GM23338 (cell line): ENCODE measurements at regions not wholly inside any gene's neighbourhood (a gene's known extent, or its start where the extent isn't known, plus 50 kb on each side); places are given as distances from the start of the nearest gene placed in this dataset.

ENCODE experiments used
- ATAC-seq: fragments of 200-7000 bp; cut with Tn5 transposase; 3 replicates; pipeline ENCODE4 v1.9.1; 2020
- DNase-seq: peaks from one replicate; pipeline ENCODE4 v3.0.0-alpha.2; 2015; ENCODE audit warnings: low spot score
- H2AFZ ChIP-seq: fragments of 200-600 bp; sonication (generic); 2 replicates; pipeline ENCODE4 v1.8.0; 2016; ENCODE audit warnings: antibody characterized with exemption, mild to moderate bottlenecking, moderate library complexity
- H3F3A ChIP-seq: fragments of 200-600 bp; sonication (generic); replicated peaks from 2 replicates; pipeline ENCODE4 v1.8.0; 2017; ENCODE audit warnings: antibody characterized with exemption, mixed run types, low read depth
- H3K27ac ChIP-seq: fragments of 200-600 bp; sonication (generic); 2 replicates; pipeline ENCODE4 v1.6.1; 2016; ENCODE audit warnings: low read depth
- H3K27me3 ChIP-seq: fragments of 200-600 bp; sonication (generic); 2 replicates; pipeline ENCODE4 v1.8.0; 2016; ENCODE audit warnings: mild to moderate bottlenecking, mixed run types, moderate library complexity; ENCODE audit not compliant: insufficient read depth
- H3K36me3 ChIP-seq: fragments of 200-600 bp; sonication (generic); 2 replicates; pipeline ENCODE4 v1.8.0; 2016; ENCODE audit warnings: mild to moderate bottlenecking; ENCODE audit not compliant: insufficient read depth
- H3K4me1 ChIP-seq: fragments of 200-600 bp; sonication (generic); 2 replicates; pipeline ENCODE4 v1.8.0; 2016; ENCODE audit warnings: mild to moderate bottlenecking, moderate library complexity; ENCODE audit not compliant: insufficient read depth
- H3K4me2 ChIP-seq: fragments of 200-600 bp; sonication (generic); 2 replicates; pipeline ENCODE4 v1.7.1; 2017; ENCODE audit warnings: mixed run types
- H3K4me3 ChIP-seq: fragments of 200-600 bp; sonication (generic); 2 replicates; pipeline ENCODE4 v1.6.1; 2016; ENCODE audit warnings: mixed run types
- H3K79me2 ChIP-seq: fragments of 200-600 bp; sonication (generic); replicated peaks from 2 replicates; pipeline ENCODE4 v1.8.0; 2017; ENCODE audit warnings: mild to moderate bottlenecking; ENCODE audit not compliant: insufficient read depth
- H3K9me2 ChIP-seq: fragments of 200-600 bp; sonication (generic); 2 replicates; pipeline ENCODE4 v1.8.0; 2017; ENCODE audit not compliant: insufficient read depth
- H4K20me1 ChIP-seq: fragments of 200-600 bp; sonication (generic); replicated peaks from 2 replicates; pipeline ENCODE4 v1.8.0; 2017; ENCODE audit warnings: mild to moderate bottlenecking; ENCODE audit not compliant: insufficient read depth
- H3K27ac Mint-ChIP-seq: 2 replicates; pipeline ENCODE4 v1.8.0; 2020; ENCODE audit warnings: inconsistent platforms, mild to moderate bottlenecking, moderate library complexity, mixed read lengths
- H3K27me3 Mint-ChIP-seq: 3 replicates; pipeline ENCODE4 v1.8.0; 2022; ENCODE audit warnings: low read depth, mild to moderate bottlenecking, moderate library complexity, mixed read lengths, inconsistent platforms; ENCODE audit not compliant: insufficient read depth, poor library complexity
- H3K36me3 Mint-ChIP-seq: 3 replicates; pipeline ENCODE4 v1.8.0; 2021; ENCODE audit warnings: low read depth, mild to moderate bottlenecking, inconsistent platforms, moderate library complexity, mixed read lengths
- H3K4me1 Mint-ChIP-seq: 3 replicates; pipeline ENCODE4 v1.8.0; 2020; ENCODE audit warnings: mild to moderate bottlenecking, inconsistent platforms, mixed read lengths
- H3K4me3 Mint-ChIP-seq: 3 replicates; pipeline ENCODE4 v1.8.0; 2021; ENCODE audit warnings: moderate library complexity, mild to moderate bottlenecking, inconsistent platforms, mixed read lengths
- H3K9me3 Mint-ChIP-seq: 3 replicates; pipeline ENCODE4 v1.8.0; 2020; ENCODE audit warnings: moderate library complexity, mild to moderate bottlenecking, inconsistent platforms, mixed read lengths
- CREB1 ChIP-seq: fragments of 250-450 bp; sonication (Bioruptor Pico); IDR thresholded peaks from 2 replicates; pipeline ENCODE4 v1.5.0; 2020; ENCODE audit warnings: low read depth, mild to moderate bottlenecking, moderate library complexity
- EZH2phosphoT487 ChIP-seq: fragments of 200-600 bp; sonication (generic); IDR thresholded peaks from one replicate; pipeline ENCODE4 v1.8.1; 2018; ENCODE audit warnings: antibody characterized with exemption; ENCODE audit not compliant: unreplicated experiment
- JUNB ChIP-seq: IDR thresholded peaks from one replicate; pipeline ENCODE4 v1.6.1; 2016; ENCODE audit warnings: antibody characterized with exemption; ENCODE audit not compliant: unreplicated experiment
- NANOG ChIP-seq: IDR thresholded peaks from 2 replicates; pipeline ENCODE4 v1.6.1; 2016; ENCODE audit warnings: antibody characterized with exemption, borderline replicate concordance
- POLR2AphosphoS5 ChIP-seq: IDR thresholded peaks from 2 replicates; pipeline ENCODE4 v1.6.1; 2016; ENCODE audit warnings: antibody characterized with exemption, low read depth
- STAT1 ChIP-seq: IDR thresholded peaks from one replicate; pipeline ENCODE4 v1.6.1; 2016; ENCODE audit warnings: antibody characterized with exemption; ENCODE audit not compliant: unreplicated experiment
- ZNF114 ChIP-seq: fragments of 250-450 bp; sonication (Bioruptor Pico); IDR thresholded peaks from 2 replicates; pipeline ENCODE4 v1.5.0; 2020; ENCODE audit warnings: mild to moderate bottlenecking, moderate library complexity
- ZNF331 ChIP-seq: fragments of 250-450 bp; sonication (Bioruptor Pico); IDR thresholded peaks from 2 replicates; pipeline ENCODE4 v1.5.0; 2020; ENCODE audit warnings: low read depth, mild to moderate bottlenecking, moderate library complexity
- TF ChIP-seq, protein P1 (sequence below): IDR thresholded peaks from 2 replicates; pipeline ENCODE4 v1.6.1; 2016; ENCODE audit warnings: antibody characterized with exemption
- TF ChIP-seq, protein P2 (sequence below): IDR thresholded peaks from one replicate; pipeline ENCODE4 v1.6.1; 2018; ENCODE audit warnings: antibody characterized with exemption; ENCODE audit not compliant: unreplicated experiment
- TF ChIP-seq, protein P3 (sequence below): fragments of 250-450 bp; sonication (Bioruptor Pico); IDR thresholded peaks from 2 replicates; pipeline ENCODE4 v1.5.0; 2020; ENCODE audit warnings: mild to moderate bottlenecking, moderate library complexity
- TF ChIP-seq, protein P4 (sequence below), 2 experiments: fragments of 200-600 bp in 1 of 2; sonication (generic) in 1 of 2; conservative IDR thresholded peaks; 2 replicates each; pipeline versions ENCODE4 v1.5.1 to v1.6.1; 2016 to 2017; ENCODE audit warnings: antibody characterized with exemption in 2 of 2, low read depth in 2 of 2, mild to moderate bottlenecking in 2 of 2, moderate library complexity in 1 of 2

DNA sequence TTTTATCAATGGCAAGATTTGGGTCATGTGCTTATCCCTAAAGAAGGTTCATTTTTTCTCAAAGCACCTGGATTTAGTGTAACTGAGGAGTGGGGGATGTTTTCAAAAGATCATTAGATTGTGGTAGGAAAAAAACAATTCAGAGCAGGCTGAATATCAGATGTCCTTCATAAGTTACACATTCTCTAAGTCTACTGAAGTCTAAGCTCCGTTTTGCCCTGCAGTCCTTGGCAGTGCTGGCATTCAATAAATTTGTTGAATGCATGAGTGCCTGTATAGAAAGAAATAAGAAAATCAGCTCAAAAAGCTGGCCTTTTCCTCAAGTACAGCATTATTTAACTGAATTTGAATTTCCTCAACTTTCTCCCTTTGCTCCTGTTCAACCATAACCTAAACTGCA, 819.0 kb upstream of the GRM7 start (continued):
- TF ChIP-seq, protein P1, sequence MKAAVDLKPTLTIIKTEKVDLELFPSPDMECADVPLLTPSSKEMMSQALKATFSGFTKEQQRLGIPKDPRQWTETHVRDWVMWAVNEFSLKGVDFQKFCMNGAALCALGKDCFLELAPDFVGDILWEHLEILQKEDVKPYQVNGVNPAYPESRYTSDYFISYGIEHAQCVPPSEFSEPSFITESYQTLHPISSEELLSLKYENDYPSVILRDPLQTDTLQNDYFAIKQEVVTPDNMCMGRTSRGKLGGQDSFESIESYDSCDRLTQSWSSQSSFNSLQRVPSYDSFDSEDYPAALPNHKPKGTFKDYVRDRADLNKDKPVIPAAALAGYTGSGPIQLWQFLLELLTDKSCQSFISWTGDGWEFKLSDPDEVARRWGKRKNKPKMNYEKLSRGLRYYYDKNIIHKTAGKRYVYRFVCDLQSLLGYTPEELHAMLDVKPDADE = no peak
- TF ChIP-seq, protein P2, sequence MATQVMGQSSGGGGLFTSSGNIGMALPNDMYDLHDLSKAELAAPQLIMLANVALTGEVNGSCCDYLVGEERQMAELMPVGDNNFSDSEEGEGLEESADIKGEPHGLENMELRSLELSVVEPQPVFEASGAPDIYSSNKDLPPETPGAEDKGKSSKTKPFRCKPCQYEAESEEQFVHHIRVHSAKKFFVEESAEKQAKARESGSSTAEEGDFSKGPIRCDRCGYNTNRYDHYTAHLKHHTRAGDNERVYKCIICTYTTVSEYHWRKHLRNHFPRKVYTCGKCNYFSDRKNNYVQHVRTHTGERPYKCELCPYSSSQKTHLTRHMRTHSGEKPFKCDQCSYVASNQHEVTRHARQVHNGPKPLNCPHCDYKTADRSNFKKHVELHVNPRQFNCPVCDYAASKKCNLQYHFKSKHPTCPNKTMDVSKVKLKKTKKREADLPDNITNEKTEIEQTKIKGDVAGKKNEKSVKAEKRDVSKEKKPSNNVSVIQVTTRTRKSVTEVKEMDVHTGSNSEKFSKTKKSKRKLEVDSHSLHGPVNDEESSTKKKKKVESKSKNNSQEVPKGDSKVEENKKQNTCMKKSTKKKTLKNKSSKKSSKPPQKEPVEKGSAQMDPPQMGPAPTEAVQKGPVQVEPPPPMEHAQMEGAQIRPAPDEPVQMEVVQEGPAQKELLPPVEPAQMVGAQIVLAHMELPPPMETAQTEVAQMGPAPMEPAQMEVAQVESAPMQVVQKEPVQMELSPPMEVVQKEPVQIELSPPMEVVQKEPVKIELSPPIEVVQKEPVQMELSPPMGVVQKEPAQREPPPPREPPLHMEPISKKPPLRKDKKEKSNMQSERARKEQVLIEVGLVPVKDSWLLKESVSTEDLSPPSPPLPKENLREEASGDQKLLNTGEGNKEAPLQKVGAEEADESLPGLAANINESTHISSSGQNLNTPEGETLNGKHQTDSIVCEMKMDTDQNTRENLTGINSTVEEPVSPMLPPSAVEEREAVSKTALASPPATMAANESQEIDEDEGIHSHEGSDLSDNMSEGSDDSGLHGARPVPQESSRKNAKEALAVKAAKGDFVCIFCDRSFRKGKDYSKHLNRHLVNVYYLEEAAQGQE = no peak
- no peak for TF ChIP-seq JUNB
- no peak for TF ChIP-seq CREB1
- TF ChIP-seq STAT1 = no peak

DNA sequence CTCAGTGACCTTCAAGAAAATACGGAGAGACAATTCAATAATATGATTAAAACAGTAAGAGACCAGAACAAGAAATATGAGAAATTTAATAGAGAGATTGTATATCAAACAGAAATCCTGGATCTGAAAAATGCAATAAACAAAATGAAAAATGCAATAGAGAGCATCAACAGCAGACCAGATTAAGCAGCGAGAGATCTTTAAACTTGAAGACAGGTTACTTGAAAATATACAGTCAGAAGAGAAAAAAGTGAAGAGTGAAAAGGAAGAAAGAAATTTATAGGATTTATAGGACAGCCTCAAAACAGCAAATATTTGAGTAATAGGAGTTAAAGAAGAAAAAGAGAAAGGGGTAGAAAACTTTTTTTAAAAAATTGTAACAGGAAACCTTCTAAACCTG, 813.9 kb upstream of the GRM7 start:
- Histone ChIP-seq H3K4me1 (no peaks in the 10 kb centered on the region), H3F3A (no peaks in the 10 kb centered on the region), H3K4me3 (no peak overlapping the region), H3K79me2 (no peaks in the 10 kb centered on the region), H3K4me2 (no peak overlapping the region), H3K27ac (no peak overlapping the region), H3K27me3 (no peaks in the 10 kb centered on the region), H4K20me1 (no peaks in the 10 kb centered on the region), H3K36me3 (peaks cover 22% of the 10 kb centered on the region), H3K9me2 (no peaks in the 10 kb centered on the region), H2AFZ (no peak overlapping the region)
- ATAC-seq = no peak
- DNase-seq = no peak
- peaks cover 81% of the 10 kb centered on the region for H3K9me3 Mint-ChIP-seq
- no peaks in the 10 kb centered on the region for H3K4me1 Mint-ChIP-seq
- H3K4me3 Mint-ChIP-seq = no peak overlapping the region
- H3K27me3 Mint-ChIP-seq = no peaks in the 10 kb centered on the region
- H3K36me3 Mint-ChIP-seq = peaks cover 14% of the 10 kb centered on the region; the same call in 2 of the 3 replicates
- no peak overlapping the region for H3K27ac Mint-ChIP-seq
- TF ChIP-seq NANOG (no peak), ZNF114 (CRISPR knock-in tag) (no peak), EZH2phosphoT487 (no peak), JUNB (no peak), POLR2AphosphoS5 (no peak), ZNF331 (CRISPR knock-in tag) (no peak), STAT1 (no peak)
- TF ChIP-seq, protein P1 = no peak
- TF ChIP-seq, protein P3, sequence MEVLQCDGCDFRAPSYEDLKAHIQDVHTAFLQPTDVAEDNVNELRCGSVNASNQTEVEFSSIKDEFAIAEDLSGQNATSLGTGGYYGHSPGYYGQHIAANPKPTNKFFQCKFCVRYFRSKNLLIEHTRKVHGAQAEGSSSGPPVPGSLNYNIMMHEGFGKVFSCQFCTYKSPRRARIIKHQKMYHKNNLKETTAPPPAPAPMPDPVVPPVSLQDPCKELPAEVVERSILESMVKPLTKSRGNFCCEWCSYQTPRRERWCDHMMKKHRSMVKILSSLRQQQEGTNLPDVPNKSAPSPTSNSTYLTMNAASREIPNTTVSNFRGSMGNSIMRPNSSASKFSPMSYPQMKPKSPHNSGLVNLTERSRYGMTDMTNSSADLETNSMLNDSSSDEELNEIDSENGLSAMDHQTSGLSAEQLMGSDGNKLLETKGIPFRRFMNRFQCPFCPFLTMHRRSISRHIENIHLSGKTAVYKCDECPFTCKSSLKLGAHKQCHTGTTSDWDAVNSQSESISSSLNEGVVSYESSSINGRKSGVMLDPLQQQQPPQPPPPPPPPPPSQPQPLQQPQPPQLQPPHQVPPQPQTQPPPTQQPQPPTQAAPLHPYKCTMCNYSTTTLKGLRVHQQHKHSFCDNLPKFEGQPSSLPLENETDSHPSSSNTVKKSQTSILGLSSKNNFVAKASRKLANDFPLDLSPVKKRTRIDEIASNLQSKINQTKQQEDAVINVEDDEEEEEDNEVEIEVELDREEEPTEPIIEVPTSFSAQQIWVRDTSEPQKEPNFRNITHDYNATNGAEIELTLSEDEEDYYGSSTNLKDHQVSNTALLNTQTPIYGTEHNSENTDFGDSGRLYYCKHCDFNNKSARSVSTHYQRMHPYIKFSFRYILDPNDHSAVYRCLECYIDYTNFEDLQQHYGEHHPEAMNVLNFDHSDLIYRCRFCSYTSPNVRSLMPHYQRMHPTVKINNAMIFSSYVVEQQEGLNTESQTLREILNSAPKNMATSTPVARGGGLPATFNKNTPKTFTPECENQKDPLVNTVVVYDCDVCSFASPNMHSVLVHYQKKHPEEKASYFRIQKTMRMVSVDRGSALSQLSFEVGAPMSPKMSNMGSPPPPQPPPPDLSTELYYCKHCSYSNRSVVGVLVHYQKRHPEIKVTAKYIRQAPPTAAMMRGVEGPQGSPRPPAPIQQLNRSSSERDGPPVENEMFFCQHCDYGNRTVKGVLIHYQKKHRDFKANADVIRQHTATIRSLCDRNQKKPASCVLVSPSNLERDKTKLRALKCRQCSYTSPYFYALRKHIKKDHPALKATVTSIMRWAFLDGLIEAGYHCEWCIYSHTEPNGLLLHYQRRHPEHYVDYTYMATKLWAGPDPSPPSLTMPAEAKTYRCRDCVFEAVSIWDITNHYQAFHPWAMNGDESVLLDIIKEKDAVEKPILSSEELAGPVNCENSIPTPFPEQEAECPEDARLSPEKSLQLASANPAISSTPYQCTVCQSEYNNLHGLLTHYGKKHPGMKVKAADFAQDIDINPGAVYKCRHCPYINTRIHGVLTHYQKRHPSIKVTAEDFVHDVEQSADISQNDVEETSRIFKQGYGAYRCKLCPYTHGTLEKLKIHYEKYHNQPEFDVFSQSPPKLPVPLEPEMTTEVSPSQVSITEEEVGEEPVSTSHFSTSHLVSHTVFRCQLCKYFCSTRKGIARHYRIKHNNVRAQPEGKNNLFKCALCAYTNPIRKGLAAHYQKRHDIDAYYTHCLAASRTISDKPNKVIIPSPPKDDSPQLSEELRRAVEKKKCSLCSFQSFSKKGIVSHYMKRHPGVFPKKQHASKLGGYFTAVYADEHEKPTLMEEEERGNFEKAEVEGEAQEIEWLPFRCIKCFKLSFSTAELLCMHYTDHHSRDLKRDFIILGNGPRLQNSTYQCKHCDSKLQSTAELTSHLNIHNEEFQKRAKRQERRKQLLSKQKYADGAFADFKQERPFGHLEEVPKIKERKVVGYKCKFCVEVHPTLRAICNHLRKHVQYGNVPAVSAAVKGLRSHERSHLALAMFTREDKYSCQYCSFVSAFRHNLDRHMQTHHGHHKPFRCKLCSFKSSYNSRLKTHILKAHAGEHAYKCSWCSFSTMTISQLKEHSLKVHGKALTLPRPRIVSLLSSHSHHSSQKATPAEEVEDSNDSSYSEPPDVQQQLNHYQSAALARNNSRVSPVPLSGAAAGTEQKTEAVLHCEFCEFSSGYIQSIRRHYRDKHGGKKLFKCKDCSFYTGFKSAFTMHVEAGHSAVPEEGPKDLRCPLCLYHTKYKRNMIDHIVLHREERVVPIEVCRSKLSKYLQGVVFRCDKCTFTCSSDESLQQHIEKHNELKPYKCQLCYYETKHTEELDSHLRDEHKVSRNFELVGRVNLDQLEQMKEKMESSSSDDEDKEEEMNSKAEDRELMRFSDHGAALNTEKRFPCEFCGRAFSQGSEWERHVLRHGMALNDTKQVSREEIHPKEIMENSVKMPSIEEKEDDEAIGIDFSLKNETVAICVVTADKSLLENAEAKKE = no peak
- TF ChIP-seq, protein P4, sequence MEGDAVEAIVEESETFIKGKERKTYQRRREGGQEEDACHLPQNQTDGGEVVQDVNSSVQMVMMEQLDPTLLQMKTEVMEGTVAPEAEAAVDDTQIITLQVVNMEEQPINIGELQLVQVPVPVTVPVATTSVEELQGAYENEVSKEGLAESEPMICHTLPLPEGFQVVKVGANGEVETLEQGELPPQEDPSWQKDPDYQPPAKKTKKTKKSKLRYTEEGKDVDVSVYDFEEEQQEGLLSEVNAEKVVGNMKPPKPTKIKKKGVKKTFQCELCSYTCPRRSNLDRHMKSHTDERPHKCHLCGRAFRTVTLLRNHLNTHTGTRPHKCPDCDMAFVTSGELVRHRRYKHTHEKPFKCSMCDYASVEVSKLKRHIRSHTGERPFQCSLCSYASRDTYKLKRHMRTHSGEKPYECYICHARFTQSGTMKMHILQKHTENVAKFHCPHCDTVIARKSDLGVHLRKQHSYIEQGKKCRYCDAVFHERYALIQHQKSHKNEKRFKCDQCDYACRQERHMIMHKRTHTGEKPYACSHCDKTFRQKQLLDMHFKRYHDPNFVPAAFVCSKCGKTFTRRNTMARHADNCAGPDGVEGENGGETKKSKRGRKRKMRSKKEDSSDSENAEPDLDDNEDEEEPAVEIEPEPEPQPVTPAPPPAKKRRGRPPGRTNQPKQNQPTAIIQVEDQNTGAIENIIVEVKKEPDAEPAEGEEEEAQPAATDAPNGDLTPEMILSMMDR (conservative IDR thresholded peaks at IDR 0.05; ENCODE audit: low read depth in 2 of 2) = no peak
